Thoracic aorta (tissue), 2 donors: ENCODE measurements at regions not wholly inside any gene's neighbourhood (a gene's known extent, or its start where the extent isn't known, plus 50 kb on each side); places are given as distances from the start of the nearest gene placed in this dataset.

Experiments used
- ATAC-seq: fragments of 150-250 bp; one replicate; pipeline ENCODE4 v1.8.0; 2017; ENCODE audit warnings: low read depth; ENCODE audit not compliant: insufficient number of reproducible peaks, low FRiP score
- DNase-seq: peaks from one replicate; pipeline ENCODE4 v3.0.0-alpha.2; 2020; ENCODE audit warnings: low spot score
- H3K27ac ChIP-seq, 2 donors: fragments of 200-600 bp; sonication (generic); 1 replicate in 1 of 2; 2 replicates in 1 of 2; pipeline ENCODE4 v1.5.1; 2016; ENCODE audit warnings: mild to moderate bottlenecking in 2 of 2, moderate library complexity in 2 of 2
- H3K27me3 ChIP-seq: fragments of 200-600 bp; sonication (generic); replicated peaks from 2 replicates; pipeline ENCODE4 v1.6.0; 2016; ENCODE audit warnings: mild to moderate bottlenecking; ENCODE audit not compliant: insufficient read depth
- H3K36me3 ChIP-seq: fragments of 200-600 bp; sonication (generic); one replicate; pipeline ENCODE4 v1.5.1; 2016
- H3K4me1 ChIP-seq, 2 donors: fragments of 200-600 bp; sonication (generic); 1 replicate in 1 of 2; 2 replicates in 1 of 2; pipeline versions ENCODE4 v1.5.1 to v1.6.0; 2016; ENCODE audit warnings: low read depth in 2 of 2, mild to moderate bottlenecking in 1 of 2; ENCODE audit not compliant: control insufficient read depth in 1 of 2
- H3K4me3 ChIP-seq: fragments of 200-600 bp; sonication (generic); 2 replicates; pipeline ENCODE4 v1.5.1; 2016; ENCODE audit warnings: mild to moderate bottlenecking
- H3K9me3 ChIP-seq: fragments of 200-600 bp; sonication (generic); 2 replicates; pipeline ENCODE4 v1.5.1; 2016
- CTCF ChIP-seq: fragments of 200-600 bp; sonication (generic); IDR thresholded peaks from one replicate; pipeline ENCODE4 v1.5.1; 2019; ENCODE audit warnings: antibody characterized with exemption

GRCh38 chr20:7355051-7355450, 585.2 kb downstream of the HAO1 start:
- H3K4me3 ChIP-seq, result no peak overlapping the region
- no peaks in the 10 kb centered on the region for H3K9me3 ChIP-seq
- no peak for ATAC-seq
- H3K4me1 ChIP-seq, result no peaks in the 10 kb centered on the region
- no peak for DNase-seq
- no peak for TF ChIP-seq CTCF
- H3K27ac ChIP-seq, result no peak overlapping the region
- no peaks in the 10 kb centered on the region for H3K36me3 ChIP-seq
- no peaks in the 10 kb centered on the region for H3K27me3 ChIP-seq

GRCh38 chr20:7358670-7359069, 581.6 kb downstream of the HAO1 start:
- no peaks in the 10 kb centered on the region for H3K27me3 ChIP-seq
- H3K9me3 ChIP-seq, result no peaks in the 10 kb centered on the region
- no peak overlapping the region for H3K27ac ChIP-seq
- DNase-seq, result no peak
- no peak overlapping the region for H3K4me3 ChIP-seq
- no peaks in the 10 kb centered on the region for H3K4me1 ChIP-seq
- ATAC-seq, result no peak
- no peaks in the 10 kb centered on the region for H3K36me3 ChIP-seq
- no peak for TF ChIP-seq CTCF

- ATAC-seq (no peak), DNase-seq (no peak)
- Histone ChIP-seq H3K36me3 (no peaks in the 10 kb centered on the region), H3K4me1 (no peaks in the 10 kb centered on the region), H3K9me3 (no peaks in the 10 kb centered on the region), H3K4me3 (no peak overlapping the region), H3K27ac (no peak overlapping the region), H3K27me3 (no peaks in the 10 kb centered on the region)
- no peak for TF ChIP-seq CTCF
Measured at GRCh38 chr20:7359739-7360138, 580.5 kb downstream of the HAO1 start.

GRCh38 chr20:7361321-7361720, 578.9 kb downstream of the HAO1 start:
- H3K27me3 ChIP-seq, result no peaks in the 10 kb centered on the region
- no peak for TF ChIP-seq CTCF
- H3K27ac ChIP-seq, result no peak overlapping the region
- H3K4me1 ChIP-seq, result no peaks in the 10 kb centered on the region
- H3K9me3 ChIP-seq, result no peaks in the 10 kb centered on the region
- DNase-seq, result no peak
- no peaks in the 10 kb centered on the region for H3K36me3 ChIP-seq
- no peak for ATAC-seq
- H3K4me3 ChIP-seq, result no peak overlapping the region

GRCh38 chr20:7361931-7362330, 578.3 kb downstream of the HAO1 start:
- no peak for ATAC-seq

More at GRCh38 chr20:7361931-7362330, 578.3 kb downstream of the HAO1 start:
- no peak overlapping the region for H3K4me3 ChIP-seq
- no peak for TF ChIP-seq CTCF
- no peak for DNase-seq
- H3K36me3 ChIP-seq, result no peaks in the 10 kb centered on the region
- H3K4me1 ChIP-seq, result no peaks in the 10 kb centered on the region
- no peaks in the 10 kb centered on the region for H3K9me3 ChIP-seq
- no peaks in the 10 kb centered on the region for H3K27me3 ChIP-seq
- H3K27ac ChIP-seq, result no peak overlapping the region
